Gastrocnemius medialis (tissue), 4 donors: ENCODE measurements at regions not wholly inside any gene's neighbourhood (a gene's known extent, or its start where the extent isn't known, plus 50 kb on each side); places are given as distances from the start of the nearest gene placed in this dataset.

Experiments used
- ATAC-seq, 2 donors: fragments of 150-250 bp; one replicate each; pipeline ENCODE4 v1.9.1; 2016
- DNase-seq, 2 donors: peaks; one replicate each; pipeline ENCODE4 v3.0.0-alpha.2; 2019
- H3K27ac ChIP-seq, 4 donors: fragments of 200-600 bp; sonication (generic); 1 replicate in 1 of 4; 2 replicates in 3 of 4; pipeline ENCODE4 v1.5.1; 2016 to 2018; ENCODE audit warnings: mild to moderate bottlenecking in 2 of 4, moderate library complexity in 1 of 4
- H3K27me3 ChIP-seq, 3 donors: fragments of 200-600 bp; sonication (generic) in 2 of 3; 1 replicate in 1 of 3; 2 replicates in 2 of 3; pipeline versions ENCODE4 v1.5.1 to v1.6.0; 2016 to 2019; ENCODE audit warnings: mild to moderate bottlenecking in 1 of 3, moderate library complexity in 1 of 3
- H3K36me3 ChIP-seq, 2 donors: fragments of 200-600 bp; sonication (generic) in 1 of 2; one replicate each; pipeline ENCODE4 v1.5.1; 2017 to 2018
- H3K4me1 ChIP-seq, 2 donors: fragments of 200-600 bp; sonication (generic) in 1 of 2; one replicate each; pipeline ENCODE4 v1.5.1; 2016 to 2017; ENCODE audit warnings: mild to moderate bottlenecking in 2 of 2
- H3K4me3 ChIP-seq, 4 donors: fragments of 200-600 bp; sonication (generic) in 3 of 4; 1 replicate in 1 of 4; 2 replicates in 3 of 4; pipeline ENCODE4 v1.5.1; 2016 to 2019; ENCODE audit warnings: mild to moderate bottlenecking in 2 of 4
- H3K9me3 ChIP-seq, 3 donors: fragments of 200-600 bp; sonication (generic) in 2 of 3; 1 replicate in 1 of 3; 2 replicates in 2 of 3; pipeline ENCODE4 v1.5.1; 2016 to 2019
- CTCF ChIP-seq, 5 experiments: fragments of 450-650 bp in 3 of 5; fragments of 200-600 bp in 2 of 5; sonication (generic) in 2 of 5; IDR thresholded peaks in 4 of 5; conservative IDR thresholded peaks in 1 of 5; 1 replicate in 4 of 5; 2 replicates in 1 of 5; pipeline ENCODE4 v1.5.1; 2016 to 2019; ENCODE audit warnings: antibody characterized with exemption in 5 of 5, mild to moderate bottlenecking in 3 of 5, moderate library complexity in 3 of 5
- POLR2A ChIP-seq, 2 donors: fragments of 450-650 bp; IDR thresholded peaks; one replicate each; pipeline ENCODE4 v1.6.1; 2017; ENCODE audit warnings: antibody characterized with exemption in 2 of 2, mild to moderate bottlenecking in 2 of 2, moderate library complexity in 2 of 2
- in situ Hi-C, 4 donors: fragments of 200-750 bp; cut with MboI; loops; one replicate each; pipeline versions ENCODE4 v1.15.0 to v1.8.0; 2017; ENCODE audit warnings: low sequenced_read_pairs in 4 of 4
- intact Hi-C: fragments of 100-400 bp; cut with DNase I; formaldehyde crosslinking; loops from one replicate; pipeline ENCODE4 v1.15.1; 2023; ENCODE audit warnings: low total_unique reads

- no peak for DNase-seq
- no peak for TF ChIP-seq CTCF (IDR thresholded peaks at IDR 0.05 in 4 of 5, conservative IDR thresholded peaks at IDR 0.05 in 1 of 5)
- TF ChIP-seq POLR2A (IDR thresholded peaks at IDR 0.05) = no peak
- in situ Hi-C loops (loop anchor here in 1 of 4 donors (10.0 kb wide), 1 partner anchor 173 kb away; the partner anchor contains the start of gene IGLL5), intact Hi-C loops (no loop called here)
- Histone ChIP-seq H3K27me3 (no peaks in the 10 kb centered on the region), H3K36me3 (no peaks in the 10 kb centered on the region), H3K4me3 (no peak overlapping the region), H3K9me3 (no peaks in the 10 kb centered on the region), H3K4me1 (no peaks in the 10 kb centered on the region), H3K27ac (no peak overlapping the region)
- no peak for ATAC-seq
These were observed 67.8 kb downstream of the GGTLC2 start for GRCh38 chr22:22712092-22712658.

- Histone ChIP-seq H3K27me3 (peaks cover 0 to 1% (median 0%) of the 10 kb centered on the region in 3 donors), H3K4me3 (no peak overlapping the region), H3K27ac (no peak overlapping the region), H3K36me3 (no peaks in the 10 kb centered on the region), H3K9me3 (no peaks in the 10 kb centered on the region), H3K4me1 (no peaks in the 10 kb centered on the region)
- DNase-seq (no peak), ATAC-seq (no peak)
- in situ Hi-C loops = loop anchor here in 1 of 4 donors (10.0 kb wide), 1 partner anchor 172 kb away; the partner anchor contains the start of gene IGLL5
- TF ChIP-seq POLR2A (IDR thresholded peaks at IDR 0.05) (no peak), CTCF (IDR thresholded peaks at IDR 0.05 in 4 of 5, conservative IDR thresholded peaks at IDR 0.05 in 1 of 5) (no peak)
- intact Hi-C loops = no loop called here
These were observed 68.4 kb downstream of the GGTLC2 start for GRCh38 chr22:22712666-22713365.

GRCh38 chr22:22713416-22713815 is 69.0 kb downstream of the GGTLC2 start:
- Histone ChIP-seq H3K27ac (no peak overlapping the region), H3K36me3 (no peaks in the 10 kb centered on the region), H3K4me1 (no peaks in the 10 kb centered on the region), H3K4me3 (no peak overlapping the region), H3K27me3 (peaks cover 0 to 3% (median 0%) of the 10 kb centered on the region in 3 donors), H3K9me3 (no peaks in the 10 kb centered on the region)
- intact Hi-C loops (no loop called here), in situ Hi-C loops (loop anchor here in 1 of 4 donors (10.0 kb wide), 1 partner anchor 171 kb away; the partner anchor contains the start of gene IGLL5)
- DNase-seq (no peak), ATAC-seq (no peak)
- TF ChIP-seq POLR2A (IDR thresholded peaks at IDR 0.05) (no peak), CTCF (IDR thresholded peaks at IDR 0.05 in 4 of 5, conservative IDR thresholded peaks at IDR 0.05 in 1 of 5) (no peak)

- ATAC-seq = no peak
- TF ChIP-seq CTCF (IDR thresholded peaks at IDR 0.05 in 4 of 5, conservative IDR thresholded peaks at IDR 0.05 in 1 of 5) (no peak), POLR2A (IDR thresholded peaks at IDR 0.05) (no peak)
- Histone ChIP-seq H3K27me3 (peaks cover 0 to 3% (median 0%) of the 10 kb centered on the region in 3 donors), H3K36me3 (no peaks in the 10 kb centered on the region), H3K9me3 (no peaks in the 10 kb centered on the region), H3K27ac (no peak overlapping the region), H3K4me3 (no peak overlapping the region), H3K4me1 (no peaks in the 10 kb centered on the region)
- in situ Hi-C loops = loop anchor here in 1 of 4 donors (10.0 kb wide), 1 partner anchor 170 kb away; the partner anchor contains the start of gene IGLL5
- DNase-seq = no peak
- intact Hi-C loops = no loop called here
These were observed 70.4 kb downstream of the GGTLC2 start for GRCh38 chr22:22714600-22715335.
